HEK293 (cell line): ENCODE measurements at regions not wholly inside any gene's neighbourhood (a gene's known extent, or its start where the extent isn't known, plus 50 kb on each side); places are given as distances from the start of the nearest gene placed in this dataset.

ENCODE experiments used
- CTCF ChIA-PET: fragments of 350-600 bp; formaldehyde crosslinking; extraction: SDS; loops from one replicate; lab custom pipeline; 2021; ENCODE audit warnings: antibody characterized with exemption; lab: Yijun Ruan, JAX
- POLR2A ChIA-PET: fragments of 300-600 bp; formaldehyde crosslinking; extraction: SDS; loops from one replicate; lab custom pipeline; 2020; ENCODE audit warnings: antibody characterized with exemption, inconsistent platforms; lab: Yijun Ruan, JAX
- H3K27ac ChIP-seq: fragments of 200-500 bp; sonication (Bioruptor generic); 2 replicates; pipeline ENCODE4 v1.5.1; 2014; ENCODE audit warnings: low read depth, low read length, control low read depth, inconsistent platforms; ENCODE audit errors: extremely low read depth
- H3K36me3 ChIP-seq, 2 experiments: fragments of 200-500 bp in 1 of 2; sonication (Bioruptor generic) in 1 of 2; 1 replicate in 1 of 2; 2 replicates in 1 of 2; pipeline ENCODE4 v1.5.1; 2014 to 2017; ENCODE audit warnings: inconsistent platforms in 2 of 2, low read length in 2 of 2; ENCODE audit not compliant: control insufficient read depth in 2 of 2, insufficient read depth in 1 of 2
- H3K4me1 ChIP-seq: fragments of 200-500 bp; sonication (Bioruptor generic); 2 replicates; pipeline ENCODE4 v1.5.1; 2014; ENCODE audit warnings: mild to moderate bottlenecking, low read length, inconsistent platforms; ENCODE audit not compliant: control insufficient read depth, insufficient read depth
- H3K4me3 ChIP-seq: 2 replicates; pipeline ENCODE4 v1.5.1; 2011; ENCODE audit warnings: low read depth, mild to moderate bottlenecking, control low read depth, low read length, moderate library complexity
- H3K9me3 ChIP-seq: fragments of 200-500 bp; sonication (Bioruptor generic); 2 replicates; pipeline ENCODE4 v1.5.1; 2014; ENCODE audit warnings: low read depth, low read length, inconsistent platforms; ENCODE audit not compliant: control insufficient read depth, insufficient read depth
- ATF2 ChIP-seq: fragments of 450-650 bp; formaldehyde crosslinking; IDR thresholded peaks from 2 replicates; pipeline ENCODE4 v1.5.1; 2016; ENCODE audit warnings: missing biosample characterization, missing genetic modification characterization, low read depth
- KLF10 ChIP-seq: fragments of 450-650 bp; IDR thresholded peaks from 2 replicates; pipeline ENCODE4 v1.5.1; 2018; ENCODE audit warnings: missing biosample characterization, mild to moderate bottlenecking, missing genetic modification characterization
- PRDM6 ChIP-seq: fragments of 450-650 bp; formaldehyde crosslinking; IDR thresholded peaks from 2 replicates; pipeline ENCODE4 v1.5.1; 2017; ENCODE audit warnings: missing biosample characterization, missing genetic modification characterization
- RBAK ChIP-seq: fragments of 450-650 bp; formaldehyde crosslinking; IDR thresholded peaks from 2 replicates; pipeline ENCODE4 v1.5.1; 2016; ENCODE audit warnings: missing biosample characterization, missing genetic modification characterization
- SALL2 ChIP-seq: fragments of 450-650 bp; formaldehyde crosslinking; IDR thresholded peaks from 2 replicates; pipeline ENCODE4 v1.5.0; 2017; ENCODE audit warnings: missing biosample characterization, mild to moderate bottlenecking, missing genetic modification characterization, borderline replicate concordance
- ZIC2 ChIP-seq: fragments of 450-650 bp; formaldehyde crosslinking; IDR thresholded peaks from 2 replicates; pipeline ENCODE4 v1.5.1; 2016; ENCODE audit warnings: missing biosample characterization, missing genetic modification characterization
- ZNF148 ChIP-seq: fragments of 450-650 bp; formaldehyde crosslinking; IDR thresholded peaks from 2 replicates; pipeline ENCODE4 v1.5.0; 2017; ENCODE audit warnings: missing biosample characterization, missing genetic modification characterization, borderline replicate concordance
- ZNF280D ChIP-seq: fragments of 450-650 bp; formaldehyde crosslinking; IDR thresholded peaks from 2 replicates; pipeline ENCODE4 v1.5.1; 2016; ENCODE audit warnings: missing biosample characterization, missing genetic modification characterization
- ZNF48 ChIP-seq: fragments of 450-650 bp; formaldehyde crosslinking; IDR thresholded peaks from 2 replicates; pipeline ENCODE4 v1.5.1; 2016; ENCODE audit warnings: missing biosample characterization, missing genetic modification characterization
- TF ChIP-seq, protein P1 (sequence below): fragments of 450-650 bp; formaldehyde crosslinking; IDR thresholded peaks from 2 replicates; pipeline ENCODE4; 2016; ENCODE audit warnings: missing biosample characterization, missing genetic modification characterization

DNA sequence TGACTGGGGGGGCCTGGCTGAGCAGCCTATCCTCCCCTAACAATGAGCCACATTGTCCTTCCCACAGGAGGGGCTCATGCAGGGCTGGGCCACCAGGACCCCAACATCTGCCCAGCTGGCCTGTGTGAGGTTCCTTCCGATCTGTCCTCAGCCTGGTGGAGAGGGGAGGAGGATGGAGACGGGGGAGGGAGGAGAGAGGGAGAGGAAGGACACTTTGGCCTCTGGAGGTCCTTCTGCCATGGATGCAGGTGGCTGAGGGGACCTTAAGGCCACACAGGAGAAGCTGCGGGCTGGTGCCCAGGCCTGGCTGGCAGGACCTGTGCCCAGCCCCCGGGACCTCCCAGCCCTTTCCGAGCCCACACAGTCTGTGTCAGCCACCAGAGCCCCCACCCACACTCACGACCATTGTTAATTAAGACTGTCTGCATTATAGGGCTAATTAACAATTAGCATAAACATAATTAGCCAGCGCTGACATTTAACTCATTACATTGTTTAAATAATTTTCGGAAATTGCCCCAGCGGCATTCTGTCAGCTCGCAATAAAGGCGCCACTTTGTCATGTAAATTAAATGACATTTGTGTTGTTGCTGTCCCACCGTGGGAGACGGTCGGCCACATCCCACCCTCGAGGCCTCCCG is 53.0 kb upstream of the NKX1-1 start (continued):
- no peak for TF ChIP-seq ZNF280D (tag by site-specific recombination)
- no peak for TF ChIP-seq RBAK (tag by site-specific recombination)
- TF ChIP-seq, protein P1, sequence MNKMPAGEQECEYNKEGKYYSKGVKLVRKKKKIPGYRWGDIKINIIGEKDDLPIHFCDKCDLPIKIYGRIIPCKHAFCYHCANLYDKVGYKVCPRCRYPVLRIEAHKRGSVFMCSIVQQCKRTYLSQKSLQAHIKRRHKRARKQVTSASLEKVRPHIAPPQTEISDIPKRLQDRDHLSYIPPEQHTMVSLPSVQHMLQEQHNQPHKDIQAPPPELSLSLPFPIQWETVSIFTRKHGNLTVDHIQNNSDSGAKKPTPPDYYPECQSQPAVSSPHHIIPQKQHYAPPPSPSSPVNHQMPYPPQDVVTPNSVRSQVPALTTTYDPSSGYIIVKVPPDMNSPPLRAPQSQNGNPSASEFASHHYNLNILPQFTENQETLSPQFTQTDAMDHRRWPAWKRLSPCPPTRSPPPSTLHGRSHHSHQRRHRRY (tag by site-specific recombination), result no peak
- TF ChIP-seq ZNF48 (tag by site-specific recombination), result no peak
- TF ChIP-seq ZNF148 (tag by site-specific recombination), result no peak
- TF ChIP-seq KLF10, result no peak
- no peak for TF ChIP-seq SALL2 (tag by site-specific recombination)
- TF ChIP-seq PRDM6 (tag by site-specific recombination), result no peak

- no peak for TF ChIP-seq ATF2
- peak; percentile 17; the same call in 1 of the 2 replicates for TF ChIP-seq ZIC2 (tag by site-specific recombination)
- no peak overlapping the region for H3K4me3 ChIP-seq
- no peaks in the 10 kb centered on the region for H3K9me3 ChIP-seq
- POLR2A ChIA-PET, result no interaction called here
- H3K4me1 ChIP-seq, result no peaks in the 10 kb centered on the region
- H3K36me3 ChIP-seq, result no peaks in the 10 kb centered on the region
- CTCF ChIA-PET, result no interaction called here
- no peak overlapping the region for H3K27ac ChIP-seq
These were observed 52.3 kb upstream of the NKX1-1 start for GRCh38 chr4:1458581-1458980.
